Parathyroid adenoma (tissue), 2 donors: ENCODE measurements at regions not wholly inside any gene's neighbourhood (a gene's known extent, or its start where the extent isn't known, plus 50 kb on each side); places are given as distances from the start of the nearest gene placed in this dataset.

Experiments
- H2AFZ ChIP-seq: fragments of 300-600 bp; sonication (generic); one replicate; pipeline ENCODE4 v1.7.0; 2017; ENCODE audit warnings: antibody characterized with exemption, mild to moderate bottlenecking
- H3K27ac ChIP-seq: fragments of 300-600 bp; sonication (generic); one replicate; pipeline ENCODE4 v1.7.0; 2017
- H3K27me3 ChIP-seq: fragments of 300-600 bp; sonication (generic); one replicate; pipeline ENCODE4 v1.7.0; 2017; ENCODE audit warnings: low read length; ENCODE audit not compliant: control insufficient read depth, insufficient read depth
- H3K36me3 ChIP-seq: fragments of 300-600 bp; sonication (generic); one replicate; pipeline ENCODE4 v1.7.0; 2017; ENCODE audit warnings: low read length; ENCODE audit not compliant: control insufficient read depth, insufficient read depth
- H3K4me1 ChIP-seq: fragments of 300-600 bp; sonication (generic); one replicate; pipeline ENCODE4 v1.7.0; 2017; ENCODE audit warnings: control low read depth
- H3K4me2 ChIP-seq: fragments of 300-600 bp; sonication (generic); one replicate; pipeline ENCODE4 v1.7.0; 2017; ENCODE audit warnings: low read length
- H3K4me3 ChIP-seq: fragments of 300-600 bp; sonication (generic); one replicate; pipeline ENCODE4 v1.7.0; 2017; ENCODE audit warnings: low read depth, low read length
- H3K79me2 ChIP-seq: fragments of 300-600 bp; sonication (generic); one replicate; pipeline ENCODE4 v1.7.0; 2017; ENCODE audit warnings: control low read depth
- H3K9ac ChIP-seq: fragments of 300-600 bp; sonication (generic); one replicate; pipeline ENCODE4 v1.7.0; 2017; ENCODE audit warnings: mild to moderate bottlenecking
- H3K9me3 ChIP-seq: fragments of 300-600 bp; sonication (generic); one replicate; pipeline ENCODE4 v1.7.0; 2017; ENCODE audit warnings: low read length; ENCODE audit not compliant: control insufficient read depth
- TF ChIP-seq, protein P1 (sequence below): fragments of 300-600 bp; sonication (generic); IDR thresholded peaks from one replicate; pipeline ENCODE4 v1.7.0; 2017; ENCODE audit warnings: antibody characterized with exemption, mild to moderate bottlenecking
- donor health status: primary hyperparathyroidism.

GRCh38 chr17:79473876-79474440 is 136.9 kb downstream of the RBFOX3 start:
- H3K9me3 ChIP-seq = no peaks in the 10 kb centered on the region
- no peak overlapping the region for H3K4me2 ChIP-seq
- no peaks in the 10 kb centered on the region for H3K36me3 ChIP-seq
- no peak overlapping the region for H3K4me3 ChIP-seq
- H3K27me3 ChIP-seq = no peaks in the 10 kb centered on the region
- TF ChIP-seq, protein P1, sequence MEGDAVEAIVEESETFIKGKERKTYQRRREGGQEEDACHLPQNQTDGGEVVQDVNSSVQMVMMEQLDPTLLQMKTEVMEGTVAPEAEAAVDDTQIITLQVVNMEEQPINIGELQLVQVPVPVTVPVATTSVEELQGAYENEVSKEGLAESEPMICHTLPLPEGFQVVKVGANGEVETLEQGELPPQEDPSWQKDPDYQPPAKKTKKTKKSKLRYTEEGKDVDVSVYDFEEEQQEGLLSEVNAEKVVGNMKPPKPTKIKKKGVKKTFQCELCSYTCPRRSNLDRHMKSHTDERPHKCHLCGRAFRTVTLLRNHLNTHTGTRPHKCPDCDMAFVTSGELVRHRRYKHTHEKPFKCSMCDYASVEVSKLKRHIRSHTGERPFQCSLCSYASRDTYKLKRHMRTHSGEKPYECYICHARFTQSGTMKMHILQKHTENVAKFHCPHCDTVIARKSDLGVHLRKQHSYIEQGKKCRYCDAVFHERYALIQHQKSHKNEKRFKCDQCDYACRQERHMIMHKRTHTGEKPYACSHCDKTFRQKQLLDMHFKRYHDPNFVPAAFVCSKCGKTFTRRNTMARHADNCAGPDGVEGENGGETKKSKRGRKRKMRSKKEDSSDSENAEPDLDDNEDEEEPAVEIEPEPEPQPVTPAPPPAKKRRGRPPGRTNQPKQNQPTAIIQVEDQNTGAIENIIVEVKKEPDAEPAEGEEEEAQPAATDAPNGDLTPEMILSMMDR = no peak
- H3K79me2 ChIP-seq = no peaks in the 10 kb centered on the region
- no peak overlapping the region for H2AFZ ChIP-seq
- H3K9ac ChIP-seq = no peak overlapping the region
- H3K4me1 ChIP-seq = no peaks in the 10 kb centered on the region
- H3K27ac ChIP-seq = no peak overlapping the region

DNA sequence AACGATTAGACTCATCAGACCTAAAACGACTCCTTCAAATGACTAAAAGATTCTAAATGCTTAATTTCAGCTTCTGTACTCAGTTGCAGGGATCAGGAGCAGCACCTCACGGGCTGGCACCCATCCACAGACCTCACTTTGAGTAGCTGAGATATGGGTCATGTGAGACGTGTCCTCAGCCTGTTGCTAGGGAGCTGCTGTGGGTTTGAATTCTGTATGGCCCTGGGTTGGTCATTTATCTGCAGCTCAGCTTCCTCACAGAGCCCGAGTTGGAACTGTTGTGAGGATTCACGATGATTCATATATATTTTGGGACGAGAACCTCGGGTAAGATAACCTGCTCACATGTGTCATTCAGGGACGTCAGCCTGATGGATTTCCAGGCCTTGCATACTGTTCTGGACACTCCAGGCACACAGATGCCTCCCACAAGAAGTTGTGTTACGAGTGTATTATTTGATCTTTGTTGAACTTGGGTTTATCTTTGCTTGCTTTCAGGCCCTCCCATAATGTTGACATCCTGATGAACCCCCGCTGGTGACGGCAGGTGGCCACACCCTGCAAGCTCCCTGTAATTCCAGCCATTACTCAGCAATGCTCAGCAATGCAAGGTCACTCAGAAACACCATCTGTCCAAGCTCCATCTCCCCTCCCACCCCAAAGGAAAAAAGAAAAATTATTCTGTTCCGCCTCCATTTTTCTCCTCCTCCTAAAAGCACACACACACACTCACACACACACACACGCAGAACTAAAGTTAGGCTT is 137.6 kb downstream of the RBFOX3 start:
- Histone ChIP-seq H3K4me1 (no peaks in the 10 kb centered on the region), H3K9ac (no peak overlapping the region), H3K27ac (no peak overlapping the region), H3K9me3 (no peaks in the 10 kb centered on the region), H3K4me2 (no peak overlapping the region), H3K36me3 (no peaks in the 10 kb centered on the region), H3K4me3 (no peak overlapping the region), H3K79me2 (no peaks in the 10 kb centered on the region), H3K27me3 (no peaks in the 10 kb centered on the region), H2AFZ (no peak overlapping the region)
- TF ChIP-seq, protein P1 = no peak

DNA sequence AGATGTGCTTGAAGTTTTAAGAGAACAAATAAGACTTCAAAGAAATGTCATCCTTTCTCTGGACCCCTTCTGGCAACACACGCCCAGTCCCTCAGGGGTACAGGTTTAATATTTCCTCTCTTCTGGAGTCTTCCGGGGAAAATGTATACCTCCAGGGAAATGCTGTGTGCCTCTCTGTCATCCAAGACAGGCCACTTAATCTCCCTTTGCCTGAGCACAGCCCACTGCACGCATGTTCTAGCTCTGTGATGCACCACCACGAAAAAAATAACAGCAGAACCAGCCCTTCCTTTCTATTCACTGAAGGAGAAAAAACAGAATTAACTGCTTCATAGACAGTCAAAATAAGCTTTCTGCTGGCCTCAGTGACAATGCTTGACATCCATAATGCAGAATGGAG is 140.1 kb downstream of the RBFOX3 start:
- Histone ChIP-seq H3K4me2 (no peak overlapping the region), H3K9me3 (no peaks in the 10 kb centered on the region), H3K9ac (no peak overlapping the region), H2AFZ (no peak overlapping the region), H3K27ac (no peak overlapping the region), H3K4me1 (no peaks in the 10 kb centered on the region), H3K36me3 (no peaks in the 10 kb centered on the region), H3K79me2 (no peaks in the 10 kb centered on the region), H3K27me3 (no peaks in the 10 kb centered on the region), H3K4me3 (no peak overlapping the region)
- TF ChIP-seq, protein P1 = no peak

DNA sequence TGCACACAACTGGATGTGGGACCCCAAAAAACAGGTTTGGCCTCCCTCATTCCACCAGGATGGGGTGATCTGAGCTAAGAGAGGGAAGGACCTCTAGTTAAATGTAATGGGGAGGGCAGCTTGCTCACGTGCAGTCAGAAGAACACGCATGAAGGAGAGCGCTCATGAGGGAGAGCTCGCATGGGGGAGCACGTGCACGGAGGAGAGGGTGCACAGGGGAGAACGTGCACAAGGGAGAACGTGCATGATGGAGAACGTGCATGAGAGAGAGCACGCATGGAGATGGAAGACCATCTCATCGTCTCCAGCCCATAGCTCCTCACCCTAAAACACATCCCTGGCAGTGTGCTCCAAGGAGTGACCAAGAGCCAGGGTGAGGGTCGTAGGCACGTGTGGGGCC is 141.2 kb downstream of the RBFOX3 start:
- Histone ChIP-seq H2AFZ (no peak overlapping the region), H3K36me3 (no peaks in the 10 kb centered on the region), H3K9ac (no peak overlapping the region), H3K79me2 (no peaks in the 10 kb centered on the region), H3K4me1 (no peaks in the 10 kb centered on the region), H3K4me3 (no peak overlapping the region), H3K27me3 (no peaks in the 10 kb centered on the region), H3K27ac (no peak overlapping the region), H3K4me2 (no peak overlapping the region), H3K9me3 (no peaks in the 10 kb centered on the region)
- TF ChIP-seq, protein P1 = no peak
